ENCODE measurements at regions not wholly inside any gene's neighbourhood (a gene's known extent, or its start where the extent isn't known, plus 50 kb on each side); places are given as distances from the start of the nearest gene placed in this dataset.

- POLR2A ChIA-PET, result no interaction called here
- no peak for FAIRE-seq
- Histone ChIP-seq H3K27ac (ENCODE audit: control insufficient read depth, insufficient read depth) (no peak overlapping the region), H3K79me2 (ENCODE audit: control insufficient read depth, insufficient read depth, low read length) (no peaks in the 10 kb centered on the region), H3K36me3 (ENCODE audit: control insufficient read depth in 2 of 2, insufficient read depth in 2 of 2, low read length in 1 of 2) (no peaks in the 10 kb centered on the region), H4K20me1 (ENCODE audit: control insufficient read depth, insufficient read depth) (no peaks in the 10 kb centered on the region; the same call in 1 of the 2 replicates), H3K9ac (ENCODE audit: control insufficient read depth, insufficient read depth, low read length) (no peak overlapping the region), H2AFZ (ENCODE audit: control insufficient read depth, low read depth, low read length) (no peak overlapping the region), H3K9me3 (replicated peaks; ENCODE audit: control insufficient read depth, insufficient read depth, low read length) (no peaks in the 10 kb centered on the region), H3K4me1 (ENCODE audit: control insufficient read depth, insufficient read depth, low read length) (no peaks in the 10 kb centered on the region), H3K4me3 (no peak overlapping the region), H3K4me2 (ENCODE audit: control insufficient read depth, insufficient read depth) (no peak overlapping the region), H3K27me3 (replicated peaks in 1 of 2; ENCODE audit: control insufficient read depth in 2 of 2, insufficient read depth in 2 of 2, low read length in 1 of 2) (peaks cover 0 to 3% of the 10 kb centered on the region in 2 experiments; a peak in 1 of 4 replicates)
- ATAC-seq, result no peak
- 33% methylated on average over 11 of the region's 11 CpGs for WGBS (ENCODE audit: insufficient coverage, insufficient replicate concordance, low lambda C conversion rate, missing lambda C conversion rate)
- in situ Hi-C loops (cut with MboI), result no loop called here
- no peak for TF ChIP-seq TAF1 (IDR thresholded peaks at IDR 0.05; ENCODE audit: borderline replicate concordance, low read depth, low read length)
- no peak for TF ChIP-seq YY1 (IDR thresholded peaks at IDR 0.05; ENCODE audit: low read depth, low read length)
- peak in 1 of 3 experiments; percentile 18; a peak in 2 of 6 replicates for TF ChIP-seq CTCF (IDR thresholded peaks at IDR 0.05 in 2 of 3, conservative IDR thresholded peaks at IDR 0.05 in 1 of 3; ENCODE audit: control insufficient read depth in 2 of 3, extremely low read depth in 1 of 3, insufficient read depth in 1 of 3, low read depth in 3 of 3, low read length in 3 of 3)
- SMC1A ChIA-PET (ENCODE audit: uncharacterized antibody, unreplicated experiment), result no interaction called here
- CTCF ChIA-PET, result no interaction called here
- RAD21 ChIA-PET (ENCODE audit: unreplicated experiment), result no interaction called here
- DNase-seq (ENCODE audit: low read depth, low spot score), result no peak
- BruUV-seq (replicated peaks), result no TSS peak
- intact Hi-C loops (cut with micrococcal nuclease; ENCODE audit: unreplicated experiment), result no loop called here
Measured at GRCh38 chr10:29857843-29858701, 201.3 kb downstream of the JCAD start.

GRCh38 chr10:29856295-29856694, 203.1 kb downstream of the JCAD start:
- Histone ChIP-seq H4K20me1 (ENCODE audit: control insufficient read depth, insufficient read depth) (no peaks in the 10 kb centered on the region; the same call in 1 of the 2 replicates), H3K4me3 (no peak overlapping the region), H3K9ac (ENCODE audit: control insufficient read depth, insufficient read depth, low read length) (no peak overlapping the region), H3K27me3 (replicated peaks in 1 of 2; ENCODE audit: control insufficient read depth in 2 of 2, insufficient read depth in 2 of 2, low read length in 1 of 2) (peaks cover 0 to 3% of the 10 kb centered on the region in 2 experiments; a peak in 2 of 4 replicates), H2AFZ (ENCODE audit: control insufficient read depth, low read depth, low read length) (no peak overlapping the region), H3K4me2 (ENCODE audit: control insufficient read depth, insufficient read depth) (no peak overlapping the region), H3K79me2 (ENCODE audit: control insufficient read depth, insufficient read depth, low read length) (no peaks in the 10 kb centered on the region), H3K36me3 (ENCODE audit: control insufficient read depth in 2 of 2, insufficient read depth in 2 of 2, low read length in 1 of 2) (no peaks in the 10 kb centered on the region), H3K9me3 (replicated peaks; ENCODE audit: control insufficient read depth, insufficient read depth, low read length) (no peaks in the 10 kb centered on the region), H3K4me1 (ENCODE audit: control insufficient read depth, insufficient read depth, low read length) (no peaks in the 10 kb centered on the region), H3K27ac (ENCODE audit: control insufficient read depth, insufficient read depth) (no peak overlapping the region)
- intact Hi-C loops (cut with micrococcal nuclease; ENCODE audit: unreplicated experiment), result no loop called here
- TF ChIP-seq LARP7 (IDR thresholded peaks at IDR 0.05) (no peak), TCF3 (IDR thresholded peaks at IDR 0.05; ENCODE audit: borderline replicate concordance, insufficient read depth, low read depth, low read length) (no peak), CREB1 (IDR thresholded peaks at IDR 0.05; ENCODE audit: low read depth) (no peak)
- no peak for ATAC-seq
- ChIA-PET CTCF (interaction anchor here (0.7 kb wide), 1 partner anchor 37 kb away, joined by 3 read pairs; no protein-coding TSS in a partner anchor), POLR2A (no interaction called here), RAD21 (ENCODE audit: unreplicated experiment) (no interaction called here), SMC1A (ENCODE audit: uncharacterized antibody, unreplicated experiment) (no interaction called here)
- DNase-seq (ENCODE audit: low read depth, low spot score), result no peak
- in situ Hi-C loops (cut with MboI), result no loop called here
- WGBS (ENCODE audit: insufficient coverage, insufficient replicate concordance, low lambda C conversion rate, missing lambda C conversion rate), result 34% methylated on average over 3 of the region's 3 CpGs
- BruUV-seq (replicated peaks), result no TSS peak
- FAIRE-seq, result no peak
